ENCODE measurements at regions not wholly inside any gene's neighbourhood (a gene's known extent, or its start where the extent isn't known, plus 50 kb on each side); places are given as distances from the start of the nearest gene placed in this dataset.

GRCh38 chr12:68470664-68471328, 138.6 kb upstream of the MDM1 start:
- H3K9me3 ChIP-seq (ENCODE audit: low read length) = no peaks in the 10 kb centered on the region
- H3K4me3 ChIP-seq (ENCODE audit: low read length) = no peak overlapping the region
- no peak for DNase-seq
- no peak overlapping the region for H3K4me2 ChIP-seq (ENCODE audit: low read depth, low read length, poor library complexity, severe bottlenecking)
- H3K27ac ChIP-seq (ENCODE audit: low read length) = no peak overlapping the region
- H3K27me3 ChIP-seq (ENCODE audit: low read length) = no peaks in the 10 kb centered on the region
- H3K36me3 ChIP-seq (ENCODE audit: insufficient read depth, low read length) = no peaks in the 10 kb centered on the region
- H3K79me2 ChIP-seq (ENCODE audit: low read length) = no peaks in the 10 kb centered on the region
- no peaks in the 10 kb centered on the region for H3K4me1 ChIP-seq (ENCODE audit: low read length)
- H3K9ac ChIP-seq (ENCODE audit: low read length) = no peak overlapping the region
- no peak overlapping the region for H2AFZ ChIP-seq (ENCODE audit: low read length)
- no peaks in the 10 kb centered on the region for H3K9me2 ChIP-seq (replicated peaks; ENCODE audit: insufficient read depth, low read length)
- no peaks in the 10 kb centered on the region for H4K20me1 ChIP-seq (ENCODE audit: insufficient read depth, low read depth, low read length)

DNA sequence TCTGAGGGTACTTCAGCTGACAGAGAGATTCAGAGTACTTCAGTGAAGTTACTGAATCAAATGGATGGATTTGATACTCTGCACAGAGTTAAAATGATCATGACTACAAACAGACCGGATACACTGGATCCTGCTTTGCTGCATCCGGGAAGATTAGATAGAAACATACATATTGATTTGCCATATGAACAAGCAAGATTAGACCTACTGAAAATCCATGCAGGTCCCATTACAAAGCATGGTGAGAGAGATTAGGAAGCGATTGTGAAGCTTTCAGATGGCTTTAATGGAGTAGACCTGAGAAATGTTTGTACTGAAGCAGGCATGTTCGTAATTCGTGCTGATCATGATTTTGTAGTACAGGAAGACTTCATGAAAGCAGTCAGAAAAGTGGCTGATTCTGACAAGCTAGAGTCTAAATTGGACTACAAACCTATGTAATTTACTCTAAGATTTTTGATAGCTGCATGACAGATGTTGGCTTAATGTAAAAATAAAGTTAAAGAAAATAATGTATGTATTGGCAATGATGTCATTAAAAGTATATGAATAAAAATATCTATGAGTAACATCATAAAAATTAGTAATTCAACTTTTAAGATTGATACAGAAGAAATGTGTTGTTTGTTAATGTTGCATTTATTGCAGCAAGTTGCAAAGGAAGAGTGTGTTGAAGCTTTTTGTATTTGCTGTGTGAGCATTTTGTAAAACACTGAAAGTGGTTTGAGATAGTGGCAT, 136.1 kb upstream of the RAP1B start:
- no peak overlapping the region for H3K27ac ChIP-seq (ENCODE audit: low read length)
- no peaks in the 10 kb centered on the region for H3K27me3 ChIP-seq (ENCODE audit: low read length)
- no peak for DNase-seq
- H3K4me1 ChIP-seq (ENCODE audit: low read length) = no peaks in the 10 kb centered on the region
- H3K36me3 ChIP-seq (ENCODE audit: insufficient read depth, low read length) = no peaks in the 10 kb centered on the region
- H3K9me2 ChIP-seq (replicated peaks; ENCODE audit: insufficient read depth, low read length) = no peaks in the 10 kb centered on the region
- H2AFZ ChIP-seq (ENCODE audit: low read length) = no peak overlapping the region
- no peak overlapping the region for H3K4me2 ChIP-seq (ENCODE audit: low read depth, low read length, poor library complexity, severe bottlenecking)
- no peaks in the 10 kb centered on the region for H3K79me2 ChIP-seq (ENCODE audit: low read length)
- H4K20me1 ChIP-seq (ENCODE audit: insufficient read depth, low read depth, low read length) = no peaks in the 10 kb centered on the region
- H3K9me3 ChIP-seq (ENCODE audit: low read length) = no peaks in the 10 kb centered on the region
- no peak overlapping the region for H3K4me3 ChIP-seq (ENCODE audit: low read length)
- no peak overlapping the region for H3K9ac ChIP-seq (ENCODE audit: low read length)

DNA sequence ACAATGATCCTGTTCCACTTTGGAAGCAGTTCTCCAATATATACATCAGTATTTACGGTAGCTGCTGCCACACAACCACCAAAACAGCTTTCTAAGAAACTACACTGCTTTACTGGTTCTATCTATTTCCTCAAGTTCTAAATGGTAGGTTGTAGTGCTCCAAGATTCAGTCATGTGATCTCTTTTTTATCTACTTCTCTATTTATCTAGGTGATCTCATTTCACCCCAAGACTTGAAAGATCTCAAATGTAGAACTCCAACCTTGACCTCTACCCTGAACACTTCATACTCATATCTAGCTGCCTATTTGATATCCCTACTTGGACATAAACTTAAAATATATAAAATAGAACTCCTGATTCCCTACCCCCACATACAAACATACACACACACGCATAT, 133.9 kb upstream of the RAP1B start:
- Histone ChIP-seq H3K36me3 (ENCODE audit: insufficient read depth, low read length) (no peaks in the 10 kb centered on the region), H3K9me3 (ENCODE audit: low read length) (no peaks in the 10 kb centered on the region), H3K4me3 (ENCODE audit: low read length) (no peak overlapping the region), H4K20me1 (ENCODE audit: insufficient read depth, low read depth, low read length) (no peaks in the 10 kb centered on the region), H3K27ac (ENCODE audit: low read length) (no peak overlapping the region), H3K9ac (ENCODE audit: low read length) (no peak overlapping the region), H2AFZ (ENCODE audit: low read length) (no peak overlapping the region), H3K27me3 (ENCODE audit: low read length) (no peaks in the 10 kb centered on the region), H3K9me2 (replicated peaks; ENCODE audit: insufficient read depth, low read length) (no peaks in the 10 kb centered on the region), H3K4me1 (ENCODE audit: low read length) (peaks cover 8% of the 10 kb centered on the region), H3K4me2 (ENCODE audit: low read depth, low read length, poor library complexity, severe bottlenecking) (no peak overlapping the region), H3K79me2 (ENCODE audit: low read length) (no peaks in the 10 kb centered on the region)
- no peak for DNase-seq

- Histone ChIP-seq H3K4me2 (ENCODE audit: low read depth, low read length, poor library complexity, severe bottlenecking) (no peak overlapping the region), H4K20me1 (ENCODE audit: insufficient read depth, low read depth, low read length) (no peaks in the 10 kb centered on the region), H3K27me3 (ENCODE audit: low read length) (no peaks in the 10 kb centered on the region), H3K79me2 (ENCODE audit: low read length) (no peaks in the 10 kb centered on the region), H3K9me3 (ENCODE audit: low read length) (no peaks in the 10 kb centered on the region), H3K27ac (ENCODE audit: low read length) (no peak overlapping the region), H3K36me3 (ENCODE audit: insufficient read depth, low read length) (no peaks in the 10 kb centered on the region), H3K9me2 (replicated peaks; ENCODE audit: insufficient read depth, low read length) (no peaks in the 10 kb centered on the region), H2AFZ (ENCODE audit: low read length) (no peak overlapping the region), H3K9ac (ENCODE audit: low read length) (no peak overlapping the region), H3K4me3 (ENCODE audit: low read length) (no peak overlapping the region), H3K4me1 (ENCODE audit: low read length) (peaks cover 8% of the 10 kb centered on the region)
- DNase-seq = no peak
These were observed 133.4 kb upstream of the RAP1B start for GRCh38 chr12:68477261-68477772.

DNA sequence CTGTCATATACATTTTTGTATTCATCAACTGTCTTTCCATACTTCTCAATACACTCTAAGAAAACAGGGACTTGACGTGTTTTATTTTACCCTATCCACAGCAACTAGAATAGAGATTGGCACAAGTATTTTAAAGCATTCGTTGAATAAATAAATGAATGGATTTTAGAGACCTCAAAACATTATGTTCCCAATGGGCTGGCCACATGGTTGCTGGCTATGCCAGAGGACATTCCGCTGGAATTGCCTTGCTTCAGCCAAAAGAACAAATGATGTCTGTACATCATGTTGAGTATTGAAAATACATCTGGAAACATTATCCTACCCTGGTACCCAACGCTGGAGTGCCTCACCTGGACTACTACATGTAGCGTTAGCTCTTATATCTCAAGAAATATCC, 132.8 kb upstream of the RAP1B start:
- DNase-seq = no peak
- H3K9me2 ChIP-seq (replicated peaks; ENCODE audit: insufficient read depth, low read length) = no peaks in the 10 kb centered on the region
- H3K79me2 ChIP-seq (ENCODE audit: low read length) = no peaks in the 10 kb centered on the region
- H4K20me1 ChIP-seq (ENCODE audit: insufficient read depth, low read depth, low read length) = no peaks in the 10 kb centered on the region
- no peak overlapping the region for H3K4me3 ChIP-seq (ENCODE audit: low read length)
- no peaks in the 10 kb centered on the region for H3K9me3 ChIP-seq (ENCODE audit: low read length)
- peaks cover 8% of the 10 kb centered on the region for H3K4me1 ChIP-seq (ENCODE audit: low read length)
- H3K27me3 ChIP-seq (ENCODE audit: low read length) = no peaks in the 10 kb centered on the region
- no peaks in the 10 kb centered on the region for H3K36me3 ChIP-seq (ENCODE audit: insufficient read depth, low read length)
- H2AFZ ChIP-seq (ENCODE audit: low read length) = no peak overlapping the region
- H3K4me2 ChIP-seq (ENCODE audit: low read depth, low read length, poor library complexity, severe bottlenecking) = no peak overlapping the region
- no peak overlapping the region for H3K9ac ChIP-seq (ENCODE audit: low read length)
- no peak overlapping the region for H3K27ac ChIP-seq (ENCODE audit: low read length)

DNA sequence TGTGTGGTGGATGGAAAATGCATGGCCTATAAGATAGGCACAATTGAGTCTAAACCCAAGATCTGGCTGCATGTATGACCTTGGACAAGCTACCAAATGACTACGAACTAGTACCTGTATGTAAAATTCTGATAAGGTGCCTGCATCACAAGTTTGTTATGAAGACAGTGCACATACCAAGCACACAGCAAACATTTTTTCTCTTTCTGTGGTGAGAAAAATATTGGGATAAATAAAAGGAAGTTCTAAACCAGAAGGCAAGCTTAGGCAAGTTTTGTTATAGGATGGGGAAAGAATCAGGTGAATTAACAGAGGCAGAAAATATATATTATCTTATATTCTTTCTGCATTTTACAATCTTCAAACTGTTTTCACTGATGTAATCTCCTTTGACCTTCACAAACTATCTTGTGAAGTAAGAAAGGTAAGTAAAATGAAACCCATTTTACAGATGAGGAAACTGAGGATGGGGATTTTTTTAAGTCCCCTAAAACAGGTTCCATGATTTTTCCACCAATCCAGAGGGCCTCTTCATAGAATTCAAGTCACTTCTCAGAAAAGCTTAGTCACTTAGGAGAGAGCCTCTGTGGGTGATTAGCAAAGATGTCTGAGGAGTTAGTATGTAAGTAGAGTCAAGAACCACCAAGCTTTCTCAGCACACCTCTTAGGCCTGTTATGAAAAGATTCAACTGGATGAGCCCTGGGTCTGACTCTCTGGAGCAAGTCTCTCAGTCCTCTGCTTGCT, 132.0 kb upstream of the RAP1B start:
- Histone ChIP-seq H2AFZ (ENCODE audit: low read length) (no peak overlapping the region), H4K20me1 (ENCODE audit: insufficient read depth, low read depth, low read length) (no peaks in the 10 kb centered on the region), H3K27me3 (ENCODE audit: low read length) (no peaks in the 10 kb centered on the region), H3K79me2 (ENCODE audit: low read length) (no peaks in the 10 kb centered on the region), H3K36me3 (ENCODE audit: insufficient read depth, low read length) (no peaks in the 10 kb centered on the region), H3K4me1 (ENCODE audit: low read length) (peaks cover 8% of the 10 kb centered on the region), H3K9me3 (ENCODE audit: low read length) (no peaks in the 10 kb centered on the region), H3K27ac (ENCODE audit: low read length) (no peak overlapping the region), H3K4me3 (ENCODE audit: low read length) (no peak overlapping the region), H3K4me2 (ENCODE audit: low read depth, low read length, poor library complexity, severe bottlenecking) (no peak overlapping the region), H3K9me2 (replicated peaks; ENCODE audit: insufficient read depth, low read length) (no peaks in the 10 kb centered on the region), H3K9ac (ENCODE audit: low read length) (no peak overlapping the region)
- DNase-seq = no peak

DNA sequence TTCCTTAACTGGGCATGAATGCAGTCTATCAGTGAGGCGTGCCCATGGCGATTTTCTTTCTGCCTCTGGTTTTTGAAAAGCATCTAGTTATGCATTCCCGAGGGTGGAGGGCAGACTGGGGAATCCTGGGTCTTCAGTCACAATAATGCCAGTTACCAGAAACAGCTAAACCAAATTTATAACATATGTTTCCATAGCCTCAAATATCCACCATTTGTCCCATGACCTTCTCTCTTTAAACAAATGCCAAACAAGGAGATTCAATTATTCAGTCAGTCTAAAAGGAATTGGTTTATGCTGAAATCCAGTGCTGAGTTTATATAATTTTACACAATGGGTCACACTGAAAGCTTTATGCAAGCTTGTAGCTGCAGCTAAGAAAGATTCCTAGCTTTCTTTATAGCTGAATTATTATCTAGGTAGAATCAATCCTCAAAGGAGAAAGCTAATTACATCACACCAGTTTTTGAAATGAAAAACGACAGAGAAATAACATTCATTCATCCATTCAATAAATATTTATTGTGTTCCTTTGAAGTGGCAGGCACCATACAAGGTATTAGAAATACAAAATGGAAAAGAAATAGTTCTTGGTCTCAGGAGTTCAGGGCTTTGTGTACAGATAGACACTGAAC, 131.3 kb upstream of the RAP1B start:
- DNase-seq = no peak
- Histone ChIP-seq H3K4me3 (ENCODE audit: low read length) (no peak overlapping the region), H3K4me2 (ENCODE audit: low read depth, low read length, poor library complexity, severe bottlenecking) (no peak overlapping the region), H3K79me2 (ENCODE audit: low read length) (no peaks in the 10 kb centered on the region), H3K9me2 (replicated peaks; ENCODE audit: insufficient read depth, low read length) (no peaks in the 10 kb centered on the region), H3K27ac (ENCODE audit: low read length) (no peak overlapping the region), H3K9me3 (ENCODE audit: low read length) (no peaks in the 10 kb centered on the region), H2AFZ (ENCODE audit: low read length) (no peak overlapping the region), H3K4me1 (ENCODE audit: low read length) (peaks cover 8% of the 10 kb centered on the region), H4K20me1 (ENCODE audit: insufficient read depth, low read depth, low read length) (no peaks in the 10 kb centered on the region), H3K36me3 (ENCODE audit: insufficient read depth, low read length) (no peaks in the 10 kb centered on the region), H3K27me3 (ENCODE audit: low read length) (no peaks in the 10 kb centered on the region), H3K9ac (ENCODE audit: low read length) (no peak overlapping the region)

DNA sequence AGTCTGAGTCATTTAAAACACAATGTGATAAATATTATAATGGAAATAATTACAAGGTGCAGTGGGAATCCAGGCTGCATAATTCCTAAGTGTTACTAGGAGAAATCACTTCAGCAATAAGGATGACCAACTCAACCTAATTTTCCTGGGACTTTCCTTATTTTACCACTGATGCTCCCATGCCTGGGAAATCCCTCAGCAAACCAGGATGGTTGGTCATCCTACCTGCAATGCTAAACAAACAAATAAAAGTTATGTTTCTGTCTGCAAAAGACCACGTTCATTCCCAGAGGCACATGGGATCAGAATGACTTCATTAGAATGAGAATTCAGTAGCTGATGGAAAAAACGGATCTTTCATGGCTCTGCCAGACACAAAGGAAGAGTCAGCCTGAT, 130.8 kb upstream of the RAP1B start:
- H3K9ac ChIP-seq (ENCODE audit: low read length) = no peak overlapping the region
- no peaks in the 10 kb centered on the region for H3K9me2 ChIP-seq (replicated peaks; ENCODE audit: insufficient read depth, low read length)
- DNase-seq = no peak
- no peaks in the 10 kb centered on the region for H4K20me1 ChIP-seq (ENCODE audit: insufficient read depth, low read depth, low read length)
- no peak overlapping the region for H3K4me3 ChIP-seq (ENCODE audit: low read length)
- H3K79me2 ChIP-seq (ENCODE audit: low read length) = no peaks in the 10 kb centered on the region
- peaks cover 8% of the 10 kb centered on the region for H3K4me1 ChIP-seq (ENCODE audit: low read length)
- no peak overlapping the region for H3K27ac ChIP-seq (ENCODE audit: low read length)
- H3K9me3 ChIP-seq (ENCODE audit: low read length) = no peaks in the 10 kb centered on the region
- H3K36me3 ChIP-seq (ENCODE audit: insufficient read depth, low read length) = no peaks in the 10 kb centered on the region
- H3K27me3 ChIP-seq (ENCODE audit: low read length) = no peaks in the 10 kb centered on the region
- H2AFZ ChIP-seq (ENCODE audit: low read length) = no peak overlapping the region
- no peak overlapping the region for H3K4me2 ChIP-seq (ENCODE audit: low read depth, low read length, poor library complexity, severe bottlenecking)
